ENCODE measurements at regions not wholly inside any gene's neighbourhood (a gene's known extent, or its start where the extent isn't known, plus 50 kb on each side); places are given as distances from the start of the nearest gene placed in this dataset.

DNA sequence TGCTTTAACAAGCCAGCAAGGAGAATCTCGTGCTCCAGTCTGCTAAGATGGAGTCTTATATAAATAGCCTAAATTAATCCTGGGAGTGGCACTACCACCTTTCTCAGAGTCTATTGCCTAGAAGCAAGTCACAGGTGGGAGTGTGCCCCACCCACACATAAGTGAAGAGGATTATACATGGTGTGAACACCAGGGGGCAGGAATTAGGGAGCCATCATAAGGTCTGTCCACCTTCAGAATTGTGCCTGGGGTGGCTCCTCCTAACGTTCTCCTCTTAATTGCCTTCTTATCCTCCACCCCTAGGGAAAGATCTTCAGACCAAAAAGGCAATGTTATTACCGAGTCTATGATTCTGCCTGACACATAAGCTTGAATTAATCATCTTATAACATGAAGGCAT lies 276.8 kb upstream of the SESN3 start:
- no peak for TF ChIP-seq CTCF (IDR thresholded peaks at IDR 0.05)
- no peak for TF ChIP-seq POLR2A (IDR thresholded peaks at IDR 0.05)
